ENCODE measurements at regions not wholly inside any gene's neighbourhood (a gene's known extent, or its start where the extent isn't known, plus 50 kb on each side); places are given as distances from the start of the nearest gene placed in this dataset.

GRCh38 chr6:165096868-165097267 lies 212.5 kb downstream of the C6orf118 start:
- Histone ChIP-seq H3K56ac (ENCODE audit: extremely low read depth, insufficient read depth, low read length) (no peak overlapping the region), H3K4ac (ENCODE audit: low read depth, low read length) (no peak overlapping the region), H4K91ac (ENCODE audit: insufficient read depth, low read depth, low read length) (no peak overlapping the region), H3K4me1 (ENCODE audit: control insufficient read depth, insufficient read depth, low read length) (no peaks in the 10 kb centered on the region), H2BK20ac (ENCODE audit: low read depth, low read length) (no peak overlapping the region), H3K9ac (ENCODE audit: low read depth, low read length) (no peak overlapping the region), H4K5ac (ENCODE audit: low read depth, low read length) (no peak overlapping the region), H2AK5ac (ENCODE audit: low read depth, low read length) (no peak overlapping the region), H2BK5ac (ENCODE audit: low read depth, low read length, poor library complexity, severe bottlenecking) (no peak overlapping the region), H3K4me2 (ENCODE audit: low read depth, low read length) (no peak overlapping the region), H2AK9ac (replicated peaks; ENCODE audit: low read depth, low read length, poor library complexity) (no peak overlapping the region), H4K8ac (ENCODE audit: low read depth in 2 of 2, low read length in 2 of 2) (no peak overlapping the region), H2BK120ac (ENCODE audit: low read depth, low read length) (no peak overlapping the region), H3K79me1 (ENCODE audit: low read depth in 1 of 2, low read length in 2 of 2) (no peaks in the 10 kb centered on the region), H2AFZ (replicated peaks; ENCODE audit: low read length, poor library complexity) (no peak overlapping the region), H3K36me3 (ENCODE audit: control insufficient read depth, insufficient read depth, low read length) (no peaks in the 10 kb centered on the region), H3K27ac (ENCODE audit: insufficient read depth, low read length) (no peak overlapping the region), H3K4me3 (ENCODE audit: insufficient read depth, low read depth, low read length) (no peak overlapping the region), H3K18ac (ENCODE audit: low read depth, low read length) (no peak overlapping the region), H3K23ac (ENCODE audit: low read depth, low read length) (no peak overlapping the region), H3K9me1 (ENCODE audit: insufficient read depth, low read length) (no peaks in the 10 kb centered on the region), H3K14ac (replicated peaks; ENCODE audit: low read depth, low read length) (no peak overlapping the region), H3K9me3 (ENCODE audit: control insufficient read depth, insufficient read depth, low read length) (peaks cover 17% of the 10 kb centered on the region), H4K20me1 (ENCODE audit: insufficient read depth, low read length) (no peaks in the 10 kb centered on the region), H3K27me3 (ENCODE audit: control insufficient read depth, insufficient read depth, low read length) (no peaks in the 10 kb centered on the region), H2BK15ac (ENCODE audit: low read depth, low read length) (no peak overlapping the region)
- ATAC-seq (ENCODE audit: low read depth) (no peak), DNase-seq (no peak)
- POLR2A ChIA-PET (ENCODE audit: unreplicated experiment), result no interaction called here
- WGBS, 2 experiments (ENCODE audit: extremely low coverage in 2 of 2, insufficient read length in 1 of 2), result no CpG with 5 or more reads among the region's 1 CpG
- in situ Hi-C loops (cut with MboI; ENCODE audit: low sequenced_read_pairs) (no loop called here), dilution Hi-C loops (cut with HindIII; ENCODE audit: low sequenced_read_pairs, unreplicated experiment) (no loop called here), intact Hi-C loops (cut with micrococcal nuclease) (no loop called here)
- no TSS peak for BruUV-seq (replicated peaks)
- TF ChIP-seq MXI1 (IDR thresholded peaks at IDR 0.05; ENCODE audit: borderline replicate concordance, low read depth, low read length), result no peak
- TF ChIP-seq BHLHE40 (IDR thresholded peaks at IDR 0.05; ENCODE audit: low read depth, low read length), result no peak
- TF ChIP-seq, protein P1, sequence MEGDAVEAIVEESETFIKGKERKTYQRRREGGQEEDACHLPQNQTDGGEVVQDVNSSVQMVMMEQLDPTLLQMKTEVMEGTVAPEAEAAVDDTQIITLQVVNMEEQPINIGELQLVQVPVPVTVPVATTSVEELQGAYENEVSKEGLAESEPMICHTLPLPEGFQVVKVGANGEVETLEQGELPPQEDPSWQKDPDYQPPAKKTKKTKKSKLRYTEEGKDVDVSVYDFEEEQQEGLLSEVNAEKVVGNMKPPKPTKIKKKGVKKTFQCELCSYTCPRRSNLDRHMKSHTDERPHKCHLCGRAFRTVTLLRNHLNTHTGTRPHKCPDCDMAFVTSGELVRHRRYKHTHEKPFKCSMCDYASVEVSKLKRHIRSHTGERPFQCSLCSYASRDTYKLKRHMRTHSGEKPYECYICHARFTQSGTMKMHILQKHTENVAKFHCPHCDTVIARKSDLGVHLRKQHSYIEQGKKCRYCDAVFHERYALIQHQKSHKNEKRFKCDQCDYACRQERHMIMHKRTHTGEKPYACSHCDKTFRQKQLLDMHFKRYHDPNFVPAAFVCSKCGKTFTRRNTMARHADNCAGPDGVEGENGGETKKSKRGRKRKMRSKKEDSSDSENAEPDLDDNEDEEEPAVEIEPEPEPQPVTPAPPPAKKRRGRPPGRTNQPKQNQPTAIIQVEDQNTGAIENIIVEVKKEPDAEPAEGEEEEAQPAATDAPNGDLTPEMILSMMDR (conservative IDR thresholded peaks at IDR 0.05; ENCODE audit: low read depth, low read length), result no peak
- TF ChIP-seq, protein P2, sequence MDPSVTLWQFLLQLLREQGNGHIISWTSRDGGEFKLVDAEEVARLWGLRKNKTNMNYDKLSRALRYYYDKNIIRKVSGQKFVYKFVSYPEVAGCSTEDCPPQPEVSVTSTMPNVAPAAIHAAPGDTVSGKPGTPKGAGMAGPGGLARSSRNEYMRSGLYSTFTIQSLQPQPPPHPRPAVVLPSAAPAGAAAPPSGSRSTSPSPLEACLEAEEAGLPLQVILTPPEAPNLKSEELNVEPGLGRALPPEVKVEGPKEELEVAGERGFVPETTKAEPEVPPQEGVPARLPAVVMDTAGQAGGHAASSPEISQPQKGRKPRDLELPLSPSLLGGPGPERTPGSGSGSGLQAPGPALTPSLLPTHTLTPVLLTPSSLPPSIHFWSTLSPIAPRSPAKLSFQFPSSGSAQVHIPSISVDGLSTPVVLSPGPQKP (IDR thresholded peaks at IDR 0.05; ENCODE audit: borderline replicate concordance, low read depth, low read length), result no peak
- CTCF ChIA-PET, result no interaction called here

All from IMR-90 (cell line).